Activated B cell treated with CpG ODN at 0.5 μM for 24 hours (primary cell): ENCODE measurements at regions not wholly inside any gene's neighbourhood (a gene's known extent, or its start where the extent isn't known, plus 50 kb on each side); places are given as distances from the start of the nearest gene placed in this dataset.

Experiments used
- ATAC-seq: fragments of 200-7000 bp; cut with Tn5 transposase; one replicate; pipeline ENCODE4 v1.10.0; 2021; ENCODE audit warnings: low read depth, mild to moderate bottlenecking, moderate library complexity
- CTCF ChIA-PET: fragments of 350-600 bp; sonication (Branson Sonifier 250); formaldehyde crosslinking; loops from one replicate; lab custom pipeline; 2021; ENCODE audit warnings: antibody characterized with exemption; lab: Charles Lee
- POLR2A ChIA-PET: fragments of 350-600 bp; sonication (Branson Sonifier 250); formaldehyde crosslinking; loops from one replicate; lab custom pipeline; 2021; ENCODE audit warnings: antibody characterized with exemption; lab: Charles Lee
- DNase-seq: peaks from one replicate; pipeline ENCODE4 v3.0.0; 2022
- H3K27ac Mint-ChIP-seq: one replicate; pipeline ENCODE4 v1.8.0; 2020; ENCODE audit warnings: mixed read lengths
- H3K27me3 Mint-ChIP-seq: one replicate; pipeline ENCODE4 v1.8.0; 2021; ENCODE audit warnings: mixed read lengths
- H3K36me3 Mint-ChIP-seq: one replicate; pipeline ENCODE4 v1.8.0; 2021; ENCODE audit warnings: low read depth, mixed read lengths
- H3K4me1 Mint-ChIP-seq: one replicate; pipeline ENCODE4 v1.8.0; 2021; ENCODE audit warnings: mixed read lengths
- H3K4me3 Mint-ChIP-seq: one replicate; pipeline ENCODE4 v1.8.0; 2020; ENCODE audit warnings: mild to moderate bottlenecking, mixed read lengths
- H3K9me3 Mint-ChIP-seq: one replicate; pipeline ENCODE4 v1.8.0; 2020; ENCODE audit warnings: mixed read lengths
- CTCF ChIP-seq: fragments of 200-600 bp; IDR thresholded peaks from one replicate; pipeline ENCODE4 v1.8.0; 2022; ENCODE audit warnings: antibody characterized with exemption, mild to moderate bottlenecking
- intact Hi-C: fragments of 100-400 bp; cut with micrococcal nuclease; formaldehyde crosslinking; loops from one replicate; pipeline ENCODE4 v1.15.1; 2024

- TF ChIP-seq CTCF = no peak
- no peaks in the 10 kb centered on the region for H3K27me3 Mint-ChIP-seq
- DNase-seq = no peak
- ChIA-PET POLR2A (no interaction called here), CTCF (no interaction called here)
- no peak overlapping the region for H3K4me3 Mint-ChIP-seq
- intact Hi-C loops = no loop called here
- no peaks in the 10 kb centered on the region for H3K9me3 Mint-ChIP-seq
- H3K4me1 Mint-ChIP-seq = no peaks in the 10 kb centered on the region
- H3K27ac Mint-ChIP-seq = no peak overlapping the region
- no peak for ATAC-seq
- no peaks in the 10 kb centered on the region for H3K36me3 Mint-ChIP-seq
Observed at GRCh38 chr5:164370841-164371240, 865.4 kb downstream of the MAT2B start.

- intact Hi-C loops = no loop called here
- Mint-ChIP-seq H3K36me3 (no peaks in the 10 kb centered on the region), H3K27ac (no peak overlapping the region), H3K4me1 (no peaks in the 10 kb centered on the region), H3K27me3 (no peaks in the 10 kb centered on the region), H3K9me3 (no peaks in the 10 kb centered on the region), H3K4me3 (no peak overlapping the region)
- ChIA-PET CTCF (no interaction called here), POLR2A (no interaction called here)
- DNase-seq (no peak), ATAC-seq (no peak)
- TF ChIP-seq CTCF = no peak
Observed at GRCh38 chr5:164372892-164373291, 867.5 kb downstream of the MAT2B start.

- ATAC-seq = no peak
- TF ChIP-seq CTCF = no peak
- intact Hi-C loops = no loop called here
- Mint-ChIP-seq H3K27me3 (no peaks in the 10 kb centered on the region), H3K4me1 (no peaks in the 10 kb centered on the region), H3K9me3 (peaks cover under 1% of the 10 kb centered on the region), H3K27ac (no peak overlapping the region), H3K36me3 (no peaks in the 10 kb centered on the region), H3K4me3 (no peak overlapping the region)
- POLR2A ChIA-PET = no interaction called here
- DNase-seq = no peak
- CTCF ChIA-PET = no interaction called here
Observed at GRCh38 chr5:164373876-164374275, 868.5 kb downstream of the MAT2B start.

GRCh38 chr5:164375051-164375450, 869.6 kb downstream of the MAT2B start:
- Mint-ChIP-seq H3K4me1 (no peaks in the 10 kb centered on the region), H3K27ac (no peak overlapping the region), H3K27me3 (no peaks in the 10 kb centered on the region), H3K9me3 (peaks cover 6% of the 10 kb centered on the region), H3K36me3 (no peaks in the 10 kb centered on the region), H3K4me3 (no peak overlapping the region)
- CTCF ChIA-PET = no interaction called here
- POLR2A ChIA-PET = no interaction called here
- ATAC-seq = no peak
- intact Hi-C loops = no loop called here
- no peak for TF ChIP-seq CTCF
- no peak for DNase-seq

GRCh38 chr5:164376843-164377242, 871.4 kb downstream of the MAT2B start:
- CTCF ChIA-PET = no interaction called here

More at GRCh38 chr5:164376843-164377242, 871.4 kb downstream of the MAT2B start:
- no peaks in the 10 kb centered on the region for H3K4me1 Mint-ChIP-seq
- no peak for DNase-seq
- no peaks in the 10 kb centered on the region for H3K36me3 Mint-ChIP-seq
- peaks cover 6% of the 10 kb centered on the region for H3K9me3 Mint-ChIP-seq
- H3K4me3 Mint-ChIP-seq = no peak overlapping the region
- intact Hi-C loops = no loop called here
- no peak for ATAC-seq
- no peak overlapping the region for H3K27ac Mint-ChIP-seq
- POLR2A ChIA-PET = no interaction called here
- H3K27me3 Mint-ChIP-seq = no peaks in the 10 kb centered on the region
- TF ChIP-seq CTCF = no peak
